GM18517 (cell line): ENCODE measurements at regions not wholly inside any gene's neighbourhood (a gene's known extent, or its start where the extent isn't known, plus 50 kb on each side); places are given as distances from the start of the nearest gene placed in this dataset.

Source experiments
- ATAC-seq: cut with Tn5 transposase; IDR thresholded peaks from one replicate; pipeline ENCODE4 v1.9.1; 2021; ENCODE audit warnings: mild to moderate bottlenecking, moderate library complexity; ENCODE audit not compliant: unreplicated experiment

- no peak for ATAC-seq
Observed at GRCh38 chr13:80284290-80284689, 56.6 kb downstream of the SPRY2 start.

GRCh38 chr13:80278706-80279105 is 62.2 kb downstream of the SPRY2 start:
- ATAC-seq = no peak

DNA sequence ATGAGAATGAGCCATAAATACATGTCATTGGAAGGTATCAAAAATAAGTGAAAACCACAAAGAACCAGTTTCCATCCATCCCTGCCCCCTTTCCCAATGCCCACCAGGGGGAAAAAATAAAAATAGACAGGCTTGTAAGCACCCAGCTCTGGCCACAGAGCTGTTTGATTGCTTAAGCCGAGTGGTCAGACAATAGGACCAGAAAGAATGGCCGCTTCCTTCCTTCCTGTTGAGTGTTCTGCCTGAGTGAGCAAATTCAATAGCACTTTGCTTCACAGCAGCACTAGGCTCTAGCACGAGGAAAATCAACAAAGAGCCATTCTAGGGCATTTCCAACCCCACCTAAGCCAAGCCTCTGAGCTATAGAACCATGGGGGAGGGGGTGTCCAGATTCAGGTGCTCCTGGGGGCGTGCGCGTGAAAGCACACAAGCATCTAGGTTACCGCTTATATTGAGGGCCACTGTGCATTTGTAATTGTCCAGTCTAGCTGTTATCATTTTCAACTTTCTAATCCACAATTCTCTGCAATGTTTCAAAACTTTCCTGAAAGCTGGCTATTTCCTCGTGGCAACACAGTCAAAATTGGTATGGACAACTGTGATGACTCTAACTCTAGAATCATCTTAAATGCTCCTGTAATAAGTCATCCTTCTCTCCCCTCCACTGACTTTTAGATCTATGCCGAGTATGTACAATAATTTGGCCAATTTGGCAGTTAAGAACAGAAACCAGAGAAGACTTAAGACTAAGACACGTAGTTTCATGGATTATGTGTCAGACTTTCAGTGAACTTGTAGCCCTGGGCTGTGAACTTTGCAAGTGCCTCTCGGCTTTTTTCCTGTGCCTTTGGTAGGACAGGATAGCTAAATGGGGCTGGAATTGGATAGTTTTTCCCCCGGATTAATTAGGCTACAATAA is 64.3 kb downstream of the SPRY2 start:
- no peak for ATAC-seq

- ATAC-seq = no peak
Observed at GRCh38 chr13:80274643-80275042, 66.3 kb downstream of the SPRY2 start.

GRCh38 chr13:80273718-80274117 is 67.2 kb downstream of the SPRY2 start:
- ATAC-seq = no peak

- ATAC-seq = peak; percentile 89
Observed at GRCh38 chr13:80265348-80265747, 75.6 kb downstream of the SPRY2 start.

DNA sequence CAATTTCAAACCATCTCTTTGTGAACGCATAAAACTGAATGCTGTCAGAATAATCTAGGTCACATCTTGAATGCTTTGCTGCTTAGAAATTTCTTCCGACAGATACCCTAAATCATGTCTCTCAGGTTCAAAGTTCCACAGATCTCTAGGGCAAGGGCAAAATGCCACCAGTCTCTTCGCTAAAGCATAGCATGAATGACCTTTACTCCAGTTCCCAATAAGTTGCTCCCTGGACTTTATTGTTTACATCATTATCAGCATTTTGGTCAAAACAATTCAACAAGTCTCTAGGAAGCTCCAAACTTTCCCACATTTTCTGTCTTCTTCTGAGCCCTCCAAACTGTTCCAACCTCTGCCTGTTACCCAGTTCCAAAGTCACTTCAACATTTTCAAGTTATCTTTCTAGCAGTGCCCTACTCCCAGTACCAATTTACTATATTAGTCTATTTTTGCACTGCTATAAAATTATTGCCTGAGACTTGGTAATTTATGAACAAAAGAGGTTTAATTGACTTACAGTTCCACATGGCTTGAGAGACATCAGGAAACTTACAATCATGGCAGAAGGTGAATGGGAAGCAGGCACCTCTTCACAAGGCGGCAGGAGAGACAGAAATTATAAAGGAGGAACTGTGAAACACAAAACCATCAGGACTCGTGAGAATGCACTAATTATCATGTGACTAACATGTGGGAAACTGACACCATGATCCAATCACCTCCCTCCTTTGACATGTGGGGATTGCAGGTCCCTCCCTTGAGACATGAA is 77.0 kb downstream of the SPRY2 start:
- no peak for ATAC-seq

- no peak for ATAC-seq
Observed at GRCh38 chr13:80262051-80262695, 78.8 kb downstream of the SPRY2 start.

- ATAC-seq = peak; percentile 87
Observed at GRCh38 chr13:80259159-80259558, 81.8 kb downstream of the SPRY2 start.

DNA sequence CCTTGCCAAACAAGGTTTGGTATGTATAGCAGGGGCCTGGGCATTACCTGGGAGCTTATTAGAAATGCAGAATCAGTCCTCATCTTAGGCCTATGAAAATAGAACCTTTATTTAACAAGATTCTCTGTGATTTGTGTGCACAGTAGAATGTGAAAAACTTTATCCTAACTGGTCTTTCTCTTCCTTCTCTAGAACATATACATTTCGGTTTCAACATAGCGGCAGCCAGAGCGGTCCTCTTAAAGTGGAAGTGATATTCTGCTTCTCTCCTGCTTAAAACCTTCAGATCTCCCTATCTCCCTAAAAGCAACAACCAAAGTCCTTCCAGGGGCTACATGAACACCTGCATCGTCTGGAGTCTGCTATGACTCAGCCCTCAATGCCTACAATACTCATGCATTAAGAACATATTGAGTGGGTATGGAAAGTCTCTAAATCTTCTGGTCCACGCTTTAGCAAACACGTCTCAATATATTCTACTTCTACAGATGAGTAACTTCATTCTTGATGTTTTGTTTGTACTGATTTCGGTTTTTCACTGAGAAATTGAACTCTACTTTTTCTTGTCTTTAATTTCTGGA is 84.5 kb downstream of the SPRY2 start:
- ATAC-seq = peak; percentile 81

- ATAC-seq = no peak
Observed at GRCh38 chr13:80255946-80256345, 85.0 kb downstream of the SPRY2 start.

GRCh38 chr13:80251403-80251802 is 89.5 kb downstream of the SPRY2 start:
- ATAC-seq = no peak

DNA sequence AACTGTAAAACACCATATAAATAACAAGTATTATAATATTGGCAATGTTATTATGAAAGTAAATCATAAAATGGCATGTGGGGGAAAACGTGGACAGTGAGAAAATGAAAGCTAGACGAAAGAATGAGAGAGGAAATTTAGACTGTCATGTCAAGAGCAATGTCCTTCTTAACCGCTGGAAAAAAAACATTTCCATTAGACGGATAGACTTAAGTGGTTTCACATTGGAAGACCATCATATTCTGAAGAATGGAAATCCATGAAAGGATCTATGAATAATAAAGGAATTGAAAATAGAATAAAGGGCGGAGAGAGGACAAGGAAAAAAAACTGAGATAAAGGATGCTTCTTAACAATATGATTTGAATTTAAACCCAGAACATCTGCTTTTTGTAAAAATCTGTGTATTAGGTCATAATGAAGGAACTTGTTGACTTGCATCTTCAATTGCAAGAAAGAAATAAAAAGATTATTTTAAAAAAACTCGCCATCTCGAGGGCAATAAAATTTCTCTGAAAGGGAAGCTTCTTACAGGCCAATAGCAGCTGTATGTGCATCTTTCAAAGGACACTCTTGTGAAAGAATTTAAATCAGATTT is 90.6 kb downstream of the SPRY2 start:
- ATAC-seq = no peak

DNA sequence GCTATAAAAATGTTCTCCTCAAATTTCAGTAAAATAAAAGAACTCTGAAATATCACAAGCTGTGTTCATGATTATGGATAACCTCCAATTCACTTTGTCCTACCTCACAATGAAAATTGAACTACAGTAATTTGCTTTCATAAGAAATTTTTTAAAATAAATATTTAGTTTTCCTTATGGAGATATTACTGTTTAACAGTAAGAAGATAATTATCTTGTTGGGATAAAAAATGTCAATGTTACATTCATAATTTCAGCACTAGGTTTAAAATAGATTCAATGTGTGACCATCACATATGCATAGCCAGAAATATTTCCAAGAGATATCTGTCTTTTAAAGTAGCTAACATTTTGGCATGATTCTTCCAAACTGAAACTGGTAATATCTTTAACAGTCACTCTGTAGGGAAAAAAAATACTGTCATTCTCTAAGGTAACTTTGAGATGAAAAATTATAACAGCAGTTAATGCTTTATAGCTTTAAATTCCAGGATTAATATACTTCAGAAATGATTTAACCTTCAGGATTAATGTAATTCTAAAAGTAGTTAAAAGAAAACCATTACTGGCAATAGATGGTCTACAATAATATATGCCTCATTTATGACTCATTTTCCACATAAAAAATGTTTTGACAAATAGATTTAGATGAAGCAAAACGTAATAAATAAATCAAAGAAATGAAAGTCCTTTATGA is 91.3 kb downstream of the SPRY2 start:
- ATAC-seq = no peak

GRCh38 chr13:80245162-80245733 is 95.7 kb downstream of the SPRY2 start:
- ATAC-seq = no peak

DNA sequence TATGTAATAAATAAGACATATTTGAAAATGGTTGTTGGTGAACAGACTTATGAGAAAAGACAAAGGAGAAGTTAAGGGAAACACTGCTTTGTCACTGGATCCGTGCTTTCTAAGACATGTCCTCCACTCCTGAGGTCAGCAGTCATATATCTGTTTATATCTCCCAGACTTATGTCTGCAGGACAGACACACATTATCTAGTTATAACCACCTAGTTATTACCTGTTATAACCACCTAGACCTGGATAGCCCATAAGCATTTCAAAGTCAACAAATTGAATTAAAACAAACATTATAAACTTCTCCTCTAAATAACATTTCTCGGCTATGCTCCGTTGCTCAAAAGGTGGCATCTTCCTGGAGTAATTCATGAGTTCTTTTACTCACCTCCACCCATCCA is 96.4 kb downstream of the SPRY2 start:
- ATAC-seq = no peak

DNA sequence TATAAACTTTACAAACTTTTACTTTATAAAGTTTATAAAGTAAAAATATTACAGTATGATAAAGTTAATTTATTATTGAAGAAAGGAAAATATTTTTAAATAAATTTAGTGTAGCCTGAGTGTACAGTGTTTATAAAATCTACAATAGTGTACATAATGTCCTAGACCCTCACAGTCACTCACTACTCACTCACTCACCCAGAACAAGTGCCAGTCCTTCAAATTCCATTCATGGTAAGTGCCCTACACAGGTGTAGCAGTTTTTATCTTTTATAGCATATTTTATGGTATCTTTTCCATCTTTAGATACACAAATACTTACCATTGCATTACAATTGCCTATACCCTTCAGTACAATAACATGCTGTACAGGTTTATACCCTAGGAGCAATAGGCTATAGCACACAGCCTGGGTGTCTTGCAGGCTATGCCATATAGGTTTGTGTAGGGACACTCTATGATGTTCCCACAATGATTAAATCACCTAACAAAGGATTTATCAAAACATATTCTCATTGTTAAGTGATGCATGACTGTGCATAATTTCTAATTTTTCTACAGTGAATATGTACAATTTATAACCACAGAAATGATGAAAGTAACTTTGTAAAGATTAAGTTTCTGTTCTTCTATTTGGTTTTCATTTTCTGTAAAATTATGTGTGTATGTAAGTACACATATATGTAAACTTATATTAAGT is 98.0 kb downstream of the SPRY2 start:
- ATAC-seq = no peak

- no peak for ATAC-seq
Observed at GRCh38 chr13:80239571-80240255, 101.2 kb downstream of the SPRY2 start.

DNA sequence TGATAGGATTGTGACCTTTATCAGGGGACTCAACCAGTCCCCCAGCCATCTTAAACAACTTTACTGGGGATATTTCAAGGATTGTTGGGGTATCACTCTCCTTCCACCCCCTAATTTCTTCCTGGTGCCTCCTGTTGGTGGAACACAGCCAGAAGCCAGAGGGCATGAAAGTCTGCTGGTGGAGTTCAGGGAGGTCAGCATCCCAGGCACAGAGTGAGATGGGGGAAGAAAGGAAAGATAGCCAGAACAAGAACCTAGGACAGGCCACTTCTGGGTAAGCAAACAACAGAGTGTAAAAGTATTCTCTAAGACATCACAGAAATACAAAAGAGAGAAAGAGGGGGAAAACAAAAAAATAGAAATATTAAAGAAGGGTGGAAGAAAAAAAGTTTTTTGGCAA is 101.8 kb downstream of the SPRY2 start:
- no peak for ATAC-seq
